Gastrocnemius medialis (tissue), 4 donors: ENCODE measurements at regions not wholly inside any gene's neighbourhood (a gene's known extent, or its start where the extent isn't known, plus 50 kb on each side); places are given as distances from the start of the nearest gene placed in this dataset.

Source experiments
- POLR2A ChIP-seq, 2 donors: fragments of 450-650 bp; IDR thresholded peaks; one replicate each; pipeline ENCODE4 v1.6.1; 2017; ENCODE audit warnings: antibody characterized with exemption in 2 of 2, mild to moderate bottlenecking in 2 of 2, moderate library complexity in 2 of 2
- TF ChIP-seq, protein P1 (sequence below), 5 experiments: fragments of 450-650 bp in 3 of 5; fragments of 200-600 bp in 2 of 5; sonication (generic) in 2 of 5; IDR thresholded peaks in 4 of 5; conservative IDR thresholded peaks in 1 of 5; 1 replicate in 4 of 5; 2 replicates in 1 of 5; pipeline ENCODE4 v1.5.1; 2016 to 2019; ENCODE audit warnings: antibody characterized with exemption in 5 of 5, mild to moderate bottlenecking in 3 of 5, moderate library complexity in 3 of 5

DNA sequence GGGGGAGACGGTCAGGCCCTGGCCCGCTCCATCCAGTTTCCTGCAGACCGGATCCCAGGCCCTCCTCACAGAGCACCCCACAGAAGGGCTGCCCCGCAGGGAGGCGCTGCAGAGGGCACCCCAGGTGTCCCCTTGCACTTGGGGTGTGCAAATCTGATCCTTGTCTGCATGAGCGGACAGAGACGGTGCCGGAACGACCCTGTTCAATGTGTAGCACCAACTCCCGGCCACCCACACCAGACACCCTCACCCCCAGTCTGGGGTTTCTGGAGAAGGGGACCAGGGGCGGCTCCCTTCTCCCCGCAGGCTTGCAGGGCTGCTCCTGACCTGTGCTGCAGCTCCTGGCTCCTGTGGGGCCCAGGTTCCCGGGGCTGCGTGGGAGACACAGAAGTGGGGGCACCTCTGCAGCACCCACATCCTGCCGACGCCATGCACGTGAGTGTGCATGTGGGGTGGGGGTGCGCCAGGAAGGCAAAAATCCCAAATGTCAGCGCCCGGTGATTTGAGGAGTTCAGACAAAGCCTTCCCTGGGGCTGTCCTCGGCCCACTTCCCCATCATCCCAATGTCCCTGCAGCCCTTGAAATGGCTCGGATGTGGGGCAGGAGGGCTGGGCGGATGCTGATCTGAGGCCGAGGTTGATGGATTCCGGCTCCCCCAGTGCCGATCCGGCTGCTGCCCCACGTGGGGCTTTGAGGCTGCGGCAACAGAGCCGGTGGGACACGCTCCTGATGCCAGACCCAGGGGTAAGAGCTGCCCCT is 85.3 kb upstream of the BHLHE23 start:
- TF ChIP-seq POLR2A (IDR thresholded peaks at IDR 0.05) = no peak
- TF ChIP-seq, protein P1, sequence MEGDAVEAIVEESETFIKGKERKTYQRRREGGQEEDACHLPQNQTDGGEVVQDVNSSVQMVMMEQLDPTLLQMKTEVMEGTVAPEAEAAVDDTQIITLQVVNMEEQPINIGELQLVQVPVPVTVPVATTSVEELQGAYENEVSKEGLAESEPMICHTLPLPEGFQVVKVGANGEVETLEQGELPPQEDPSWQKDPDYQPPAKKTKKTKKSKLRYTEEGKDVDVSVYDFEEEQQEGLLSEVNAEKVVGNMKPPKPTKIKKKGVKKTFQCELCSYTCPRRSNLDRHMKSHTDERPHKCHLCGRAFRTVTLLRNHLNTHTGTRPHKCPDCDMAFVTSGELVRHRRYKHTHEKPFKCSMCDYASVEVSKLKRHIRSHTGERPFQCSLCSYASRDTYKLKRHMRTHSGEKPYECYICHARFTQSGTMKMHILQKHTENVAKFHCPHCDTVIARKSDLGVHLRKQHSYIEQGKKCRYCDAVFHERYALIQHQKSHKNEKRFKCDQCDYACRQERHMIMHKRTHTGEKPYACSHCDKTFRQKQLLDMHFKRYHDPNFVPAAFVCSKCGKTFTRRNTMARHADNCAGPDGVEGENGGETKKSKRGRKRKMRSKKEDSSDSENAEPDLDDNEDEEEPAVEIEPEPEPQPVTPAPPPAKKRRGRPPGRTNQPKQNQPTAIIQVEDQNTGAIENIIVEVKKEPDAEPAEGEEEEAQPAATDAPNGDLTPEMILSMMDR (IDR thresholded peaks at IDR 0.05 in 4 of 5, conservative IDR thresholded peaks at IDR 0.05 in 1 of 5) = no peak
